ENCODE measurements at regions not wholly inside any gene's neighbourhood (a gene's known extent, or its start where the extent isn't known, plus 50 kb on each side); places are given as distances from the start of the nearest gene placed in this dataset.

GRCh38 chr13:84255226-84255797 is 373.0 kb upstream of the SLITRK1 start:
- Mint-ChIP-seq H3K36me3 (ENCODE audit: insufficient read depth, unreplicated experiment) (no peaks in the 10 kb centered on the region), H3K9me3 (ENCODE audit: unreplicated experiment) (no peaks in the 10 kb centered on the region), H3K4me1 (ENCODE audit: low read depth, unreplicated experiment) (no peaks in the 10 kb centered on the region), H3K4me3 (ENCODE audit: unreplicated experiment) (no peak overlapping the region), H3K27ac (ENCODE audit: unreplicated experiment) (no peak overlapping the region), H3K27me3 (ENCODE audit: insufficient read depth, unreplicated experiment) (no peaks in the 10 kb centered on the region)
- TF ChIP-seq CTCF (IDR thresholded peaks at IDR 0.05; ENCODE audit: insufficient read depth in 1 of 2, low read depth in 1 of 2, low read length in 1 of 2, severe bottlenecking in 1 of 2, unreplicated experiment in 1 of 2): no peak
- Histone ChIP-seq H3K4me1 (no peaks in the 10 kb centered on the region), H3K27me3 (replicated peaks; ENCODE audit: control insufficient read depth, insufficient read depth, low read length) (no peaks in the 10 kb centered on the region), H3K36me3 (ENCODE audit: control insufficient read depth, insufficient read depth, low read length) (no peaks in the 10 kb centered on the region), H3K9me3 (no peaks in the 10 kb centered on the region), H3K4me3 (ENCODE audit: low read depth, low read length) (no peak overlapping the region)
- DNase-seq: no peak
- CTCF ChIA-PET: no interaction called here
- POLR2A ChIA-PET: no interaction called here
- BruUV-seq (replicated peaks): no TSS peak
- intact Hi-C loops (cut with micrococcal nuclease; ENCODE audit: unreplicated experiment): no loop called here

DNA sequence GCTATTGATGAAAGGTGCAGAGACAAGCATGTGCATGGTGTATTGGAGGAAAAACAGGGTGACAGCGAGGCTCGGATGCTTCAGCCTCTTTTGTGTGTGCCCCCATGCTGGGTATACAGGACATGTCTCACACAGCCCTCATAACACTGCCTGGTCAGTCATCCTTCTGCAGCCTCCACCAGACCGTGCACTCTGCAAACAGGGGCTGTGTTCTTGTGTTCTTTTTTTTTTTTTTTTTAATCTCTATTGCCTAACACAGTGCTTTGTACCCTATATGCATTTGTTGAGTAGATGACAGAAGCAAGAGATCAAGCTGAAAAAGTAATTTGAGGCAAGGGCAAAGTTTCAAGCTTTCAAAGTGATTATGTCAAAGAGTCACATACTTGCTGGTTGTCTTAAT is 367.2 kb upstream of the SLITRK1 start:
- Histone ChIP-seq H3K9me3 (no peaks in the 10 kb centered on the region), H3K36me3 (ENCODE audit: control insufficient read depth, insufficient read depth, low read length) (no peaks in the 10 kb centered on the region), H3K27me3 (replicated peaks; ENCODE audit: control insufficient read depth, insufficient read depth, low read length) (no peaks in the 10 kb centered on the region), H3K4me3 (ENCODE audit: low read depth, low read length) (no peak overlapping the region), H3K4me1 (no peaks in the 10 kb centered on the region)
- Mint-ChIP-seq H3K4me3 (ENCODE audit: unreplicated experiment) (no peak overlapping the region), H3K27me3 (ENCODE audit: insufficient read depth, unreplicated experiment) (no peaks in the 10 kb centered on the region), H3K9me3 (ENCODE audit: unreplicated experiment) (no peaks in the 10 kb centered on the region), H3K4me1 (ENCODE audit: low read depth, unreplicated experiment) (no peaks in the 10 kb centered on the region), H3K36me3 (ENCODE audit: insufficient read depth, unreplicated experiment) (no peaks in the 10 kb centered on the region), H3K27ac (ENCODE audit: unreplicated experiment) (no peak overlapping the region)
- CTCF ChIA-PET: no interaction called here
- POLR2A ChIA-PET: no interaction called here
- no TSS peak for BruUV-seq (replicated peaks)
- intact Hi-C loops (cut with micrococcal nuclease; ENCODE audit: unreplicated experiment): no loop called here
- TF ChIP-seq CTCF (IDR thresholded peaks at IDR 0.05; ENCODE audit: insufficient read depth in 1 of 2, low read depth in 1 of 2, low read length in 1 of 2, severe bottlenecking in 1 of 2, unreplicated experiment in 1 of 2): no peak
- DNase-seq: no peak

- Histone ChIP-seq H3K4me1 (no peaks in the 10 kb centered on the region), H3K4me3 (ENCODE audit: low read depth, low read length) (no peak overlapping the region), H3K9me3 (peaks cover 3% of the 10 kb centered on the region; the same call in 1 of the 2 replicates), H3K27me3 (replicated peaks; ENCODE audit: control insufficient read depth, insufficient read depth, low read length) (no peaks in the 10 kb centered on the region), H3K36me3 (ENCODE audit: control insufficient read depth, insufficient read depth, low read length) (no peaks in the 10 kb centered on the region)
- H3K4me1 Mint-ChIP-seq (ENCODE audit: low read depth, unreplicated experiment): no peaks in the 10 kb centered on the region
- POLR2A ChIA-PET: no interaction called here
- no peak overlapping the region for H3K4me3 Mint-ChIP-seq (ENCODE audit: unreplicated experiment)
- H3K27ac Mint-ChIP-seq (ENCODE audit: unreplicated experiment): no peak overlapping the region
- H3K9me3 Mint-ChIP-seq (ENCODE audit: unreplicated experiment): no peaks in the 10 kb centered on the region
- intact Hi-C loops (cut with micrococcal nuclease; ENCODE audit: unreplicated experiment): no loop called here
- CTCF ChIA-PET: no interaction called here
- DNase-seq: no peak
- H3K36me3 Mint-ChIP-seq (ENCODE audit: insufficient read depth, unreplicated experiment): no peaks in the 10 kb centered on the region
- no TSS peak for BruUV-seq (replicated peaks)
- H3K27me3 Mint-ChIP-seq (ENCODE audit: insufficient read depth, unreplicated experiment): no peaks in the 10 kb centered on the region
- no peak for TF ChIP-seq CTCF (IDR thresholded peaks at IDR 0.05; ENCODE audit: insufficient read depth in 1 of 2, low read depth in 1 of 2, low read length in 1 of 2, severe bottlenecking in 1 of 2, unreplicated experiment in 1 of 2)
These were observed 361.1 kb upstream of the SLITRK1 start for GRCh38 chr13:84243340-84243739.

All from Caco-2 (cell line).